ENCODE measurements at regions not wholly inside any gene's neighbourhood (a gene's known extent, or its start where the extent isn't known, plus 50 kb on each side); places are given as distances from the start of the nearest gene placed in this dataset.

DNA sequence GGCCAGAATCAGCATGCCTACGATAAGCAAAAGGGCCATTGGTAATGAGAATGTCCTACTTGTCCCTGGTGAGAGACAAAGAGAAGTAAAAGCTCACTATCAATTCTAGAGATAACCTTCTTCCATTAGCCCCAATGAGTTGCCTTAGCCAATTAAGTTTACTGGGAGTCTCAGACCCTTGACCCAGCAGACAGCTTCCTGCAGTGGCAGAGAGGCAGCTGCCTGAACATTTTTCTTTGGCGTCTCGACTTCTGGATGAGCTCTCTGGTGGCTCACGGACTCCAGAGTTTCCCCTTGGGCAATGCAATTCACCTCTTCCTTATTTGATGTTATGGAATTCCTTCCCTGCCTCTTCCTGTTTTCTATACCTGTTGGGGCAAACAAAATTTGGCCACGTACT is 1034.4 kb downstream of the NAALADL2 start:
- TF ChIP-seq, protein P1, sequence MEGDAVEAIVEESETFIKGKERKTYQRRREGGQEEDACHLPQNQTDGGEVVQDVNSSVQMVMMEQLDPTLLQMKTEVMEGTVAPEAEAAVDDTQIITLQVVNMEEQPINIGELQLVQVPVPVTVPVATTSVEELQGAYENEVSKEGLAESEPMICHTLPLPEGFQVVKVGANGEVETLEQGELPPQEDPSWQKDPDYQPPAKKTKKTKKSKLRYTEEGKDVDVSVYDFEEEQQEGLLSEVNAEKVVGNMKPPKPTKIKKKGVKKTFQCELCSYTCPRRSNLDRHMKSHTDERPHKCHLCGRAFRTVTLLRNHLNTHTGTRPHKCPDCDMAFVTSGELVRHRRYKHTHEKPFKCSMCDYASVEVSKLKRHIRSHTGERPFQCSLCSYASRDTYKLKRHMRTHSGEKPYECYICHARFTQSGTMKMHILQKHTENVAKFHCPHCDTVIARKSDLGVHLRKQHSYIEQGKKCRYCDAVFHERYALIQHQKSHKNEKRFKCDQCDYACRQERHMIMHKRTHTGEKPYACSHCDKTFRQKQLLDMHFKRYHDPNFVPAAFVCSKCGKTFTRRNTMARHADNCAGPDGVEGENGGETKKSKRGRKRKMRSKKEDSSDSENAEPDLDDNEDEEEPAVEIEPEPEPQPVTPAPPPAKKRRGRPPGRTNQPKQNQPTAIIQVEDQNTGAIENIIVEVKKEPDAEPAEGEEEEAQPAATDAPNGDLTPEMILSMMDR (IDR thresholded peaks at IDR 0.05; ENCODE audit: borderline replicate concordance, extremely low read depth, low read length, poor library complexity, severe bottlenecking): no peak
- no peak for TF ChIP-seq EZH2 (IDR thresholded peaks at IDR 0.05; ENCODE audit: borderline replicate concordance, low read depth, low read length, severe bottlenecking)
